ENCODE measurements at regions not wholly inside any gene's neighbourhood (a gene's known extent, or its start where the extent isn't known, plus 50 kb on each side); places are given as distances from the start of the nearest gene placed in this dataset. TPM values are rescaled to one million over a fixed set of nuclear protein-coding genes. Genes with fewer than 3 reads are reported as not detected.

GRCh38 chr15:31974855-31975829 is 55.2 kb upstream of the CHRNA7 start:
- H3K9ac ChIP-seq (ENCODE audit: low read depth, low read length), result no peak overlapping the region
- no peak overlapping the region for H3K4me3 ChIP-seq (ENCODE audit: low read length)

GRCh38 chr15:31975830-31976229 is 54.5 kb upstream of the CHRNA7 start:
- Histone ChIP-seq H3K36me3 (ENCODE audit: insufficient read depth, low read length) (no peaks in the 10 kb centered on the region), H3K27me3 (ENCODE audit: control insufficient read depth, insufficient read depth, low read length) (no peaks in the 10 kb centered on the region), H3K4me1 (ENCODE audit: control insufficient read depth, insufficient read depth, low read length) (peaks cover 4% of the 10 kb centered on the region), H3K4me3 (ENCODE audit: low read length) (no peak overlapping the region), H3K9ac (ENCODE audit: low read depth, low read length) (no peak overlapping the region), H3K4me2 (ENCODE audit: low read length) (no peak overlapping the region), H3K9me3 (replicated peaks; ENCODE audit: low read length) (no peaks in the 10 kb centered on the region)

More at GRCh38 chr15:31974855-31975829, 55.2 kb upstream of the CHRNA7 start:
- no peaks in the 10 kb centered on the region for H3K36me3 ChIP-seq (ENCODE audit: insufficient read depth, low read length)
- no peaks in the 10 kb centered on the region for H3K9me3 ChIP-seq (replicated peaks; ENCODE audit: low read length)
- H3K4me2 ChIP-seq (ENCODE audit: low read length), result peak overlapping the region; percentile 54
- peaks cover 4% of the 10 kb centered on the region for H3K4me1 ChIP-seq (ENCODE audit: control insufficient read depth, insufficient read depth, low read length)
- no peaks in the 10 kb centered on the region for H3K27me3 ChIP-seq (ENCODE audit: control insufficient read depth, insufficient read depth, low read length)

GRCh38 chr15:31977138-31977537 is 53.2 kb upstream of the CHRNA7 start:
- H3K4me3 ChIP-seq (ENCODE audit: low read length), result no peak overlapping the region
- H3K9ac ChIP-seq (ENCODE audit: low read depth, low read length), result no peak overlapping the region
- H3K27me3 ChIP-seq (ENCODE audit: control insufficient read depth, insufficient read depth, low read length), result no peaks in the 10 kb centered on the region
- no peaks in the 10 kb centered on the region for H3K36me3 ChIP-seq (ENCODE audit: insufficient read depth, low read length)
- peaks cover 4% of the 10 kb centered on the region for H3K4me1 ChIP-seq (ENCODE audit: control insufficient read depth, insufficient read depth, low read length)
- no peaks in the 10 kb centered on the region for H3K9me3 ChIP-seq (replicated peaks; ENCODE audit: low read length)
- H3K4me2 ChIP-seq (ENCODE audit: low read length), result no peak overlapping the region

GRCh38 chr15:31977812-31978661 is 52.3 kb upstream of the CHRNA7 start:
- Histone ChIP-seq H3K36me3 (ENCODE audit: insufficient read depth, low read length) (no peaks in the 10 kb centered on the region), H3K27me3 (ENCODE audit: control insufficient read depth, insufficient read depth, low read length) (no peaks in the 10 kb centered on the region), H3K9me3 (replicated peaks; ENCODE audit: low read length) (no peaks in the 10 kb centered on the region), H3K4me1 (ENCODE audit: control insufficient read depth, insufficient read depth, low read length) (peaks cover 4% of the 10 kb centered on the region), H3K4me3 (ENCODE audit: low read length) (no peak overlapping the region), H3K4me2 (ENCODE audit: low read length) (no peak overlapping the region), H3K9ac (ENCODE audit: low read depth, low read length) (no peak overlapping the region)

Small RNAs in the stretch of these regions (small RNA-seq; reads per million reads assigned to genes)
- gene AC026951.2, result not detected
- gene RF00425, result not detected

All from skeletal muscle satellite cell (primary cell).